ENCODE measurements at regions not wholly inside any gene's neighbourhood (a gene's known extent, or its start where the extent isn't known, plus 50 kb on each side); places are given as distances from the start of the nearest gene placed in this dataset.

DNA sequence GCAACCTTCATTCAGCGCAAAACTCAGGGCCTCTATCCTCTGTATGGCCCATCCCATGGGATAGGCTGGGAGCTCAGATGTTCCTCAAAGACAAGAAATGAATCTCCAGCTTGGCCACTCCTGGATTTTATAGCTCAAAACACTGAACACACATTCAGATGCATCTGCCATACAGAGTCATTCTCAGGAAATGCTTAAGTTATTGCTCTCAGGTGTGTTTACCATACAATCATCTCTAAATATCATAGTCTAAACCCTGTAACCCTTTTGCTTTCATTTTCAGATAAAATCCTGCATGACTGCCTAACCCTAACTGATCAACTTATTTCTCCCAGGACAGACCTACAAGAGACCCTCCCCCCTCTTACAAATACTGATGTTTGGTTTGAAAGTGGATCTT, 140.9 kb upstream of the FMR1 start:
- TF ChIP-seq POLR2AphosphoS5 (IDR thresholded peaks at IDR 0.05; ENCODE audit: low read depth, low read length): no peak
- no peak for TF ChIP-seq POLR2A (IDR thresholded peaks at IDR 0.05; ENCODE audit: borderline replicate concordance, extremely low read depth, insufficient read depth, insufficient read length)
- no peak for TF ChIP-seq RAD21 (IDR thresholded peaks at IDR 0.05; ENCODE audit: low read depth)
- TF ChIP-seq EZH2 (IDR thresholded peaks at IDR 0.05): no peak
- TF ChIP-seq FOSL1 (IDR thresholded peaks at IDR 0.05; ENCODE audit: low read depth): no peak
- no peak for TF ChIP-seq ELF1 (IDR thresholded peaks at IDR 0.05; ENCODE audit: borderline replicate concordance, low read depth)
- no peak for TF ChIP-seq CTCF (IDR thresholded peaks at IDR 0.05 in 2 of 3, conservative IDR thresholded peaks at IDR 0.05 in 1 of 3; ENCODE audit: borderline replicate concordance in 1 of 3, insufficient read depth in 1 of 3, low read depth in 2 of 3, low read length in 2 of 3)
- TF ChIP-seq, protein P1, sequence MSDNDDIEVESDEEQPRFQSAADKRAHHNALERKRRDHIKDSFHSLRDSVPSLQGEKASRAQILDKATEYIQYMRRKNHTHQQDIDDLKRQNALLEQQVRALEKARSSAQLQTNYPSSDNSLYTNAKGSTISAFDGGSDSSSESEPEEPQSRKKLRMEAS (IDR thresholded peaks at IDR 0.05): no peak
- no peak for TF ChIP-seq SIN3A (IDR thresholded peaks at IDR 0.05; ENCODE audit: low read depth)
- TF ChIP-seq CBX3 (IDR thresholded peaks at IDR 0.05; ENCODE audit: low read depth): no peak
